ENCODE measurements at regions not wholly inside any gene's neighbourhood (a gene's known extent, or its start where the extent isn't known, plus 50 kb on each side); places are given as distances from the start of the nearest gene placed in this dataset.

DNA sequence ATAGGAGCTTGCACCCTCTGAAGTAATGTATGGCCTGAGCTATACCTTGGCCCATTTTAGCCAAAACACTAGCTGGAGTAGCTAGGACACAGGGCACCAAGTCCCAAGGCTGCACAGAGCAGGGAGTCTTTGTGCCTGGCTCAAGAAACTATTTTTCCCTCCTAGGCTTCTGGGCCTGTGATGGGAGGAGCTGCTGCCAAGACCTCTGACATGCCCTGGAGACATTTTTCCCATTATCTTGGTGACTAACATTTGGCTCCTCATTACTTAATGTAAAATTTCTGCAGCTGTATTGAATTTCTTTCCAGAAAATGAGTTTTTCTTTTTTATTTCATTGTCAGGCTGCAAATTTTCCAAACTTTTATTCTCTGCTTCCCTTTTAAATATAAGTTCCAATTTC lies 1099.2 kb downstream of the CDH18 start:
- no peaks in the 10 kb centered on the region for H3K27me3 Mint-ChIP-seq (ENCODE audit: low read depth)
- no peak for DNase-seq (ENCODE audit: low spot score)
- H3K9me3 Mint-ChIP-seq: peaks cover 34% of the 10 kb centered on the region
- H3K36me3 Mint-ChIP-seq (ENCODE audit: low read depth): no peaks in the 10 kb centered on the region
- no peak overlapping the region for H3K27ac Mint-ChIP-seq
- H3K4me1 Mint-ChIP-seq (ENCODE audit: low read depth): no peaks in the 10 kb centered on the region
- no peak overlapping the region for H3K4me3 Mint-ChIP-seq

DNA sequence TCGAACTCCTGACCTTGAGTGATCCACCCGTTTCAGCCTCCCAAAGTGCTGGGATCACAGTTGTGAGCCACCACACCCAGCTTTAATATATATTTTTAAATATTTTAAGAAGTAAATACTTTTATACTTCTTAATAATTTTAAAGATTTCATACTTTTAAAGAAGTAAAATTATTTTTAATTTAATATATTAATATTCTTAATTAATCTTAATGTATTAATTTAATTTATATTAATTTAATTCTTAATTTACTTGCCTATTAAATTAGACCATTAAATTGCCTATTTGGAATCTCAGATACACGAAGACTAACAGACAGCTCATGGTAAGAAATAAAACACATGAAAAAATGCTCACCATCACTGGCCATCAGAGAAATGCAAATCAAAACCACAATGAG lies 1087.4 kb downstream of the CDH18 start:
- Mint-ChIP-seq H3K27me3 (ENCODE audit: low read depth) (no peaks in the 10 kb centered on the region), H3K36me3 (ENCODE audit: low read depth) (no peaks in the 10 kb centered on the region), H3K4me3 (no peak overlapping the region), H3K9me3 (peaks cover 6% of the 10 kb centered on the region), H3K4me1 (ENCODE audit: low read depth) (no peaks in the 10 kb centered on the region), H3K27ac (no peak overlapping the region)
- DNase-seq (ENCODE audit: low spot score): no peak

DNA sequence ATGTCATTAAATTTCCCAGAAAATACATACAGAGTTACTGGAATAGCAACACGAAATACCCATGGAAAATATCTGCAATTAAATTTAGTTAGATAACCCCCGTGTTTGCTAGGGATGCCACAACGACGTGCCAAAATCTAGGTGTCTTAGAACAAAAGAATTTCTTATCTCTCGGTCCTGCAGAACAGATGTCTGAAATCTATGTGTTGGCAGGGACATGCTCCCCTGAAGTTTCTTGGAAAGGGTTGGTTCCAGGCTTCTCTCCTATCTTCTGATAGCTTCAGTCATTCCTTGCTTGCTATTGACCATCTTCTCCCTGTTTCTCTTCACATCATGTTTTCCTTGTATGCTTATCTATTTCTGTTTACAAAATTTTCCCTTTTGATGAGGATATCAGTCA lies 1067.0 kb downstream of the CDH18 start:
- Mint-ChIP-seq H3K27ac (no peak overlapping the region), H3K4me1 (ENCODE audit: low read depth) (no peaks in the 10 kb centered on the region), H3K27me3 (ENCODE audit: low read depth) (no peaks in the 10 kb centered on the region), H3K4me3 (no peak overlapping the region), H3K36me3 (ENCODE audit: low read depth) (no peaks in the 10 kb centered on the region), H3K9me3 (peaks cover 3% of the 10 kb centered on the region)
- DNase-seq (ENCODE audit: low spot score): no peak

DNA sequence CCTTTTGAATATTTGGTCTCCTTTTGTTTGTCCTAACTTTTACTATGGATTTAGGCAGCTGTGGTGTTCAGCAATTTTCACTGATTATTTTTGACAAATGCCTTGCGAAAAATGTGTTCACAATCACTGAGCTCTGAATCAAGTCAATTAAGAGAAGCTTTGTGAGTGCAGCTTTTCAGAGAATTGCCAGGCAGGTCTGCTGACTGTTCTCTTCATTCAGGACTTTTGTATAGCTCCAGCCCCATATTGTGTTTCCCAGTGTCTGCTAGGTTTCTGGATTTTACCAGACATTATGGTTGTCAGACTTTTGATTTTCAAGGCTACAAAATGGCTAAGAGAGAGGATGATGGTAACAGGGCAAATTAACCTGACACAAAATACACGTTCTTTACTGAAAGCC lies 1055.9 kb downstream of the CDH18 start:
- Mint-ChIP-seq H3K4me1 (ENCODE audit: low read depth) (no peaks in the 10 kb centered on the region), H3K27ac (no peak overlapping the region), H3K9me3 (peaks cover 7% of the 10 kb centered on the region), H3K4me3 (no peak overlapping the region), H3K36me3 (ENCODE audit: low read depth) (no peaks in the 10 kb centered on the region), H3K27me3 (ENCODE audit: low read depth) (no peaks in the 10 kb centered on the region)
- no peak for DNase-seq (ENCODE audit: low spot score)

DNA sequence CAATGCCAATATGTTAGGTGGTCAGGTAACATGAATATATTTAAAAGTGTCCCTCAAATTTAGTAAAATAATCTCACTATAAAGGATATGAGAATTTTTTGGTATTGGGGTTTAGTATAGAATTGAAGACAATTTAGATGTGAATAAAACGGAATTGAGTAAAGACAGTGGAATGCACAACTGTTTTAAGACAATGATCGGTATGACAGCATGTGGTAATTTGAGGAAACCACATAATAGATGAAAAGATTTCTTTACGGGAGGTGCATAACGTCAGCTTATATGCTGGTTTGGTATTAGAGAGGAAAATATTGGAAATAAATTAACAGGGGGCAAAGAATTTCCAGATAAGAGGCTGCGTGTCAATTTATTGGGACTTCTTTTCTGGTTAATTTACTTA lies 1043.2 kb downstream of the CDH18 start:
- Mint-ChIP-seq H3K27ac (no peak overlapping the region), H3K9me3 (peaks cover 18% of the 10 kb centered on the region), H3K4me3 (no peak overlapping the region), H3K36me3 (ENCODE audit: low read depth) (no peaks in the 10 kb centered on the region), H3K4me1 (ENCODE audit: low read depth) (no peaks in the 10 kb centered on the region), H3K27me3 (ENCODE audit: low read depth) (no peaks in the 10 kb centered on the region)
- DNase-seq (ENCODE audit: low spot score): no peak

DNA sequence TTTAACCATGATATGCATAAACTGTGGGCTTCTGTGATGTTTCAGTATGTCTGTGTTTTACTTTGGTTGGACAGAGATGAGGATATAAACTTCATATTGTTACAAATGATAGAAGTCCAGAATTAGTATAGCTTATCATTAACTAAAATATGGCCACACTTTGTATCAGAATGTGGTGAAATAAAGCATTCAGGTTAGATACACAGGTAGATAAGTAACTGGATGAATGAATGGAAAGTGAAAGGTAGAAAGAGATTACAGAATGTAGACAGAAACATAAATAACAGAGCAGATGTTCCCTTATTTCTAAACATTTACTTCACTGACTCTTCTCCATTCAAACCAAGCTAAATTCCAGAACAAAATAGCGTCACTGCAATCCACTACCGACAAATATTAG lies 1033.8 kb downstream of the CDH18 start:
- Mint-ChIP-seq H3K27me3 (ENCODE audit: low read depth) (no peaks in the 10 kb centered on the region), H3K9me3 (peaks cover 13% of the 10 kb centered on the region), H3K4me1 (ENCODE audit: low read depth) (no peaks in the 10 kb centered on the region), H3K27ac (no peak overlapping the region), H3K36me3 (ENCODE audit: low read depth) (no peaks in the 10 kb centered on the region), H3K4me3 (no peak overlapping the region)
- DNase-seq (ENCODE audit: low spot score): no peak

DNA sequence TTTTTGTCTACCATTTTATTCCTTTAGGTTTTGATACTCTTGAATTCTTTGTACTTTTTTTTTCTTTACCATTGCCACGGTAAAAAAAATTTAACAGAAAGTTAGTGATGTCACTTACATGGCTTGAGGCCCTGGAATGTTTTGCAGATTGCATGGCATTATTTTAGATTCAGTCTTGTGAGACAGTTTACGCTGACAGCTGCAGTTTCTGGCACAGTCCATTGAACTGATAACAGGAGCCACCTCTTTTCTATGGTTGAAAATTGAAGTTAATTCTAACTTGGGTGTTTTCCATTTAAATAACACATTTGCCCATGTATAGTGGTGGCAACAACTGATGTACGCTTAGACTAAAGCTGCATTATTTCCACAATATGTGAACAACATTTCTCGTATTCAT lies 1028.5 kb downstream of the CDH18 start:
- DNase-seq (ENCODE audit: low spot score): no peak
- H3K4me3 Mint-ChIP-seq: no peak overlapping the region
- no peaks in the 10 kb centered on the region for H3K27me3 Mint-ChIP-seq (ENCODE audit: low read depth)
- no peaks in the 10 kb centered on the region for H3K36me3 Mint-ChIP-seq (ENCODE audit: low read depth)
- H3K4me1 Mint-ChIP-seq (ENCODE audit: low read depth): no peaks in the 10 kb centered on the region
- H3K9me3 Mint-ChIP-seq: peaks cover 8% of the 10 kb centered on the region
- no peak overlapping the region for H3K27ac Mint-ChIP-seq

DNA sequence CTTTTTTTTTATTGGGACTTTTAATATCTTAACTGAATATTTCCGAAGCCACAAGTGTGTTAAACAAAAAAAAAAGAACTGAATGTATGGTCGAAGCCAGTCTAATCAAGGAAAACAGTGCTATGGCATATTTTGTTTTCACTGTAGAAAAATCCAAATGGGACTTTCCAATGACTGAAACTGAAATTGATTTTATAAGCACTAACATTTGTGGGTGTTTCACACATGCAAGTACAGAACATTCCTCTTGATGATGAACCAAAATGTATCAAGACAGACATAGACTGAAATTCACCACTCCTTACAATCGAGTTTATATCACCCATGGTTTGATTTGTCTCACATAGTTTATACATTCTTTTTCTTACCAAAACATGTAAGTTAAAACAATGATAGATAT lies 1026.8 kb downstream of the CDH18 start:
- H3K4me1 Mint-ChIP-seq (ENCODE audit: low read depth): no peaks in the 10 kb centered on the region
- no peaks in the 10 kb centered on the region for H3K27me3 Mint-ChIP-seq (ENCODE audit: low read depth)
- no peak overlapping the region for H3K4me3 Mint-ChIP-seq

DNA sequence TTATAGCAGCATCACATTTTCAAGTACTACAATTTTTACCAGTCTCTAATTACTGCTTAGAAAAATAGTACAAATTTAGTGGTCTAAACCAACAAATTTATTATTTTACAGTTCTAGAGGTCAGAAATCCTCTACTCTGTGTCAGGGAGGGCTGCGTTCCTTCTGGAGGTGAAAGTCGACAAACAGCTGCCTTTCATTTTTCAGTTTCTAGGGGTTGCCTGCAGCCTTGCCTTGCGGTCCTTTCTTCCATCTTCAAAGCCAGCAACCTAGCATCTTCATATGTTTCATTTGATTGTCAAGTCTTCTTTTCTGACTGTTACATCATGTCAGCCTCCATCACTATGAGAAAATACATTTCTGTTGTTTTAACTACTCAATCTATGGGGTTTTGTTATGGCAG lies 1022.1 kb downstream of the CDH18 start:
- no peaks in the 10 kb centered on the region for H3K36me3 Mint-ChIP-seq (ENCODE audit: low read depth)

More for the DNA sequence above, 1026.8 kb downstream of the CDH18 start:
- DNase-seq (ENCODE audit: low spot score): no peak
- Mint-ChIP-seq H3K9me3 (peaks cover 18% of the 10 kb centered on the region), H3K36me3 (ENCODE audit: low read depth) (no peaks in the 10 kb centered on the region), H3K27ac (no peak overlapping the region)

DNA sequence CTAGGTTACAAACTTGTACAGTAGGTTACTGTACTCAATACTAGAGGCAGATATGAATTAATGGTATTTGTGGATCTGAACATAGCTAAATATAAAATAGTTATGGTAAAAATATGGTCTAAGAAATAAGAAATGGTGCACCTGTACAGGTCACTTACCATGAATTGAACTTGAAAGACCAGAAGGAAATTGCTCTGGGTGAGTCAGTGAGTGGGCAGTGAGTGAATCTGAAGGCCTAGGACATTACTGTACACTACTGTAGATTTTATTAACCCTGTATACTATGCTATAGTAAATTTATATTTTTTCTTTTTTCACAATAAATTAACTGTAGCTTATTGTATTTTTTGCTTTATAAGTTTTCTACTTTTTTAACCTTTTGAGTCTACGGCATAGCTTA lies 1020.4 kb downstream of the CDH18 start:
- no peak for DNase-seq (ENCODE audit: low spot score)
- H3K27me3 Mint-ChIP-seq (ENCODE audit: low read depth): no peaks in the 10 kb centered on the region
- no peaks in the 10 kb centered on the region for H3K36me3 Mint-ChIP-seq (ENCODE audit: low read depth)
- no peaks in the 10 kb centered on the region for H3K4me1 Mint-ChIP-seq (ENCODE audit: low read depth)
- no peak overlapping the region for H3K4me3 Mint-ChIP-seq
- H3K9me3 Mint-ChIP-seq: peaks cover 18% of the 10 kb centered on the region
- no peak overlapping the region for H3K27ac Mint-ChIP-seq

More for the DNA sequence above, 1022.1 kb downstream of the CDH18 start:
- Mint-ChIP-seq H3K4me1 (ENCODE audit: low read depth) (no peaks in the 10 kb centered on the region), H3K4me3 (no peak overlapping the region), H3K9me3 (peaks cover 18% of the 10 kb centered on the region), H3K27me3 (ENCODE audit: low read depth) (no peaks in the 10 kb centered on the region), H3K27ac (no peak overlapping the region)
- no peak for DNase-seq (ENCODE audit: low spot score)

DNA sequence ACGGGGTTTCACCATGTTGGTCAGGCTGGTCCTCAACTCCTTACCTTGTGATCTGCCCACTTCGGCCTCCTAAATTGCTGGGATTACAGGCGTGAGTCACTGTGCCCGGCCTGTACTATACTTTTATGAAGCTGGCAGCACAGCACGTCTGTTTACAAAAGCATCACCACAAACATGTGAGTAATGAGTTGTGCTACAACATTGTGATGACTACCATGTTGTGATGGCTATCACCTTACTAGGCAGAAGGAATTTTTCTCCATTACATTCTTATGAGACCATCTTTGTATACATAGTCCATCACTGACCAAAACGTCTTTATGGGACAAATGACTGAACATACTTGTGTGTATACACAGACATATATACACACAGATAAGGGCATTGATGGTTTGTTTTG lies 1019.0 kb downstream of the CDH18 start:
- no peak overlapping the region for H3K27ac Mint-ChIP-seq
- no peak overlapping the region for H3K4me3 Mint-ChIP-seq
- no peaks in the 10 kb centered on the region for H3K4me1 Mint-ChIP-seq (ENCODE audit: low read depth)
- H3K27me3 Mint-ChIP-seq (ENCODE audit: low read depth): no peaks in the 10 kb centered on the region
- no peak for DNase-seq (ENCODE audit: low spot score)
- no peaks in the 10 kb centered on the region for H3K36me3 Mint-ChIP-seq (ENCODE audit: low read depth)
- H3K9me3 Mint-ChIP-seq: peaks cover 16% of the 10 kb centered on the region

DNA sequence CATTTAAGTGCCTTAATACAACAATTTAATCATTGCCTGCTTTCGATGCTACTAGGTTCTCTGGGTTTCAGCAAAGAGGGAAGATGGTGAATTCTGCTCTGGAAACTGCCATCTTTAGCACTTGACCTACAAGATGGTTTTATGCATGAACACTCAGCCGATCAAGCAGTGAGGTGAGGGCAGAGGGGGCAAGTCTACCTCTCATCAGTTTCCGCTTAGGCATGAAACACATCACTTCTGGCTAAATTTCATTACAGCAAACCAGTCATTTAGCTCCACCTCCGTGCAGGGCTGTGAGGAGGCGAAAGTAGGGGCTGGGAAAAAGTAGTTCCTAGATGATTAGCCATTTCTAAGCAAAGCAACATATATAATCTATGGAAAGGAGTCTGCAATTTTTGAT lies 1018.0 kb downstream of the CDH18 start:
- Mint-ChIP-seq H3K27ac (no peak overlapping the region), H3K36me3 (ENCODE audit: low read depth) (no peaks in the 10 kb centered on the region), H3K4me1 (ENCODE audit: low read depth) (no peaks in the 10 kb centered on the region), H3K27me3 (ENCODE audit: low read depth) (no peaks in the 10 kb centered on the region), H3K4me3 (no peak overlapping the region), H3K9me3 (peaks cover 7% of the 10 kb centered on the region)
- no peak for DNase-seq (ENCODE audit: low spot score)

DNA sequence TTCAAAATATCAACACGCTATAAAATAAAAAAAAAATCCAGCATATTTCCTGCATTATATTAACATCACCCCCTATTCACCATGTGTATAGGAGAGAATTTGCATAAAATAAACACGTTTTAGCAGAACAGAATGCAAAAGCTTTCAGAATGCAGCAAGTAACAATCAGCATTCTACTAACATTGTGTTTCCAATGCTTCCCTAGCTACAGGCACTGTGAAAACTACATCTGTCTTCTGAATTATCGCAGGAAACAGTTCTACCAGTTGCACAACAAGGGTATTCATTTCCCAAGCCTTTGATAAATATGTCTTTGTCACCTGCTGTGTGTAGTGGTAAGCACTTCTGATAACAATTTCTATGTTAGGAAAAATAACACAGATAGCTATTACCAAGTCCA lies 1015.8 kb downstream of the CDH18 start:
- no peak for DNase-seq (ENCODE audit: low spot score)
- no peak overlapping the region for H3K27ac Mint-ChIP-seq
- H3K4me3 Mint-ChIP-seq: no peak overlapping the region
- no peaks in the 10 kb centered on the region for H3K4me1 Mint-ChIP-seq (ENCODE audit: low read depth)
- H3K9me3 Mint-ChIP-seq: no peaks in the 10 kb centered on the region
- H3K27me3 Mint-ChIP-seq (ENCODE audit: low read depth): no peaks in the 10 kb centered on the region
- no peaks in the 10 kb centered on the region for H3K36me3 Mint-ChIP-seq (ENCODE audit: low read depth)

DNA sequence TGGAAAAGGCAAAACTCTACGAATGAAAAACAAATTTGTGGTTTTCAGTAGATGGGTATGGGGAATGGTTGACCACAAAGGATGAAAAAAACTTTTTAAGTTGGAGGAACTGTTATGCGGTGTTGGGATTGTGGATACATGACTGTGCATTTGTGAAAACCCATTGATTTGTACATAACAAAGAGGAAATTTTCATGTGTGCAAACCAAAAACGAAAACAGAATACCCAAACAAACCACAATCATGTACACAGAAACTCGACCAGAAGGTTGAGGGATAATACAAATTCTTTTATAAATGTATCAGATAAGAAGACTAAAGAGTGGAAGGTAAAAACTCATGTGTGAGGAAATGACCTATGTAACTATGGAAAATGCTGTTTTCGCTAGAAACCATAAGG lies 1012.4 kb downstream of the CDH18 start:
- no peak overlapping the region for H3K27ac Mint-ChIP-seq
- H3K36me3 Mint-ChIP-seq (ENCODE audit: low read depth): no peaks in the 10 kb centered on the region
- H3K27me3 Mint-ChIP-seq (ENCODE audit: low read depth): no peaks in the 10 kb centered on the region

DNA sequence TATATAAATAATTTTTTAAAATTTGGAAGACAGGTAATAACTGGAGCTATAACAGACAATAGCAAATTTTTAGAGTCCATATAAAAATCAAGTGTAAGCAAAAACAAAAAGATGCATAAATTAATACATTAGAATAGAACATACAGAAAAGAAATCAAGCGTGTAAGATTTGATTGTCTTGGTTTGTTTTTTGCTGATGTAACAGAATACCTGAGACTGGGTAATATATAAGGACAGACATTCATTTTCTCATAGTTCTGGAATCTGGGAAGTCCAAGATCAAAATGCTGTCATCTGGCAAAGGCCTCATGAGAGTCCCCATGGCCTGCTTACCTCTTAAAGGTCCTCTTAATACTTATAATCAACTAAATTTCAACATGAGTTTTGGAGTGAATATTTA lies 1010.1 kb downstream of the CDH18 start:
- no peak for DNase-seq (ENCODE audit: low spot score)
- Mint-ChIP-seq H3K27me3 (ENCODE audit: low read depth) (no peaks in the 10 kb centered on the region), H3K27ac (no peak overlapping the region), H3K9me3 (peaks cover 10% of the 10 kb centered on the region), H3K4me3 (no peak overlapping the region), H3K4me1 (ENCODE audit: low read depth) (no peaks in the 10 kb centered on the region), H3K36me3 (ENCODE audit: low read depth) (no peaks in the 10 kb centered on the region)

More for the DNA sequence above, 1012.4 kb downstream of the CDH18 start:
- no peaks in the 10 kb centered on the region for H3K4me1 Mint-ChIP-seq (ENCODE audit: low read depth)
- H3K4me3 Mint-ChIP-seq: no peak overlapping the region
- peaks cover 3% of the 10 kb centered on the region for H3K9me3 Mint-ChIP-seq
- no peak for DNase-seq (ENCODE audit: low spot score)

Measured in T-helper 2 cell treated with Interferon-gamma antibody and Interleukin-4, amounts not matched to agents 5 μg/mL and 100 μg/mL, for 36 hours (primary cell).